Thyroid gland (tissue), 4 donors: ENCODE measurements at regions not wholly inside any gene's neighbourhood (a gene's known extent, or its start where the extent isn't known, plus 50 kb on each side); places are given as distances from the start of the nearest gene placed in this dataset.

ENCODE experiments used
- DNase-seq, 2 donors: peaks; one replicate each; pipeline ENCODE4 v3.0.0-alpha.2; 2019
- H3K27ac ChIP-seq, 3 donors: fragments of 200-600 bp; sonication (generic); 1 replicate in 2 of 3; 2 replicates in 1 of 3; pipeline ENCODE4 v1.5.1; 2016 to 2019; ENCODE audit warnings: mild to moderate bottlenecking in 1 of 3, moderate library complexity in 1 of 3
- H3K27me3 ChIP-seq: fragments of 200-600 bp; sonication (generic); one replicate; pipeline ENCODE4 v1.5.1; 2019
- H3K36me3 ChIP-seq, 2 donors: fragments of 200-600 bp; sonication (generic); one replicate each; pipeline ENCODE4 v1.5.1; 2016 to 2019
- H3K4me1 ChIP-seq, 2 donors: fragments of 200-600 bp; sonication (generic); one replicate each; pipeline ENCODE4 v1.5.1; 2017 to 2019
- H3K4me3 ChIP-seq, 3 donors: fragments of 200-600 bp; sonication (generic); replicated peaks in 1 of 3; 1 replicate in 2 of 3; 2 replicates in 1 of 3; pipeline ENCODE4 v1.5.1; 2016; ENCODE audit warnings: mild to moderate bottlenecking in 1 of 3
- H3K9me3 ChIP-seq: fragments of 200-600 bp; sonication (generic); one replicate; pipeline ENCODE4 v1.5.1; 2017
- POLR2A ChIP-seq, 2 donors: fragments of 450-650 bp; IDR thresholded peaks; one replicate each; pipeline ENCODE4 v1.6.1; 2017; ENCODE audit warnings: antibody characterized with exemption in 2 of 2, mild to moderate bottlenecking in 2 of 2, moderate library complexity in 1 of 2
- WGBS, 2 donors: methylation state at CpG; one replicate each; pipeline ENCODE4 v1.1.5; 2017; 5-methylcytosine and 5-hydroxymethylcytosine counted together
- intact Hi-C: fragments of 100-400 bp; cut with DNase I; formaldehyde crosslinking; loops from one replicate; pipeline ENCODE4 v1.15.1; 2023
- TF ChIP-seq, protein P1 (sequence below), 6 experiments: fragments of 200-600 bp in 3 of 6; fragments of 450-650 bp in 3 of 6; sonication (generic) in 3 of 6; IDR thresholded peaks; one replicate each; pipeline ENCODE4 v1.5.1; 2016 to 2019; ENCODE audit warnings: antibody characterized with exemption in 6 of 6, mild to moderate bottlenecking in 2 of 6, inconsistent platforms in 1 of 6, moderate library complexity in 1 of 6

DNA sequence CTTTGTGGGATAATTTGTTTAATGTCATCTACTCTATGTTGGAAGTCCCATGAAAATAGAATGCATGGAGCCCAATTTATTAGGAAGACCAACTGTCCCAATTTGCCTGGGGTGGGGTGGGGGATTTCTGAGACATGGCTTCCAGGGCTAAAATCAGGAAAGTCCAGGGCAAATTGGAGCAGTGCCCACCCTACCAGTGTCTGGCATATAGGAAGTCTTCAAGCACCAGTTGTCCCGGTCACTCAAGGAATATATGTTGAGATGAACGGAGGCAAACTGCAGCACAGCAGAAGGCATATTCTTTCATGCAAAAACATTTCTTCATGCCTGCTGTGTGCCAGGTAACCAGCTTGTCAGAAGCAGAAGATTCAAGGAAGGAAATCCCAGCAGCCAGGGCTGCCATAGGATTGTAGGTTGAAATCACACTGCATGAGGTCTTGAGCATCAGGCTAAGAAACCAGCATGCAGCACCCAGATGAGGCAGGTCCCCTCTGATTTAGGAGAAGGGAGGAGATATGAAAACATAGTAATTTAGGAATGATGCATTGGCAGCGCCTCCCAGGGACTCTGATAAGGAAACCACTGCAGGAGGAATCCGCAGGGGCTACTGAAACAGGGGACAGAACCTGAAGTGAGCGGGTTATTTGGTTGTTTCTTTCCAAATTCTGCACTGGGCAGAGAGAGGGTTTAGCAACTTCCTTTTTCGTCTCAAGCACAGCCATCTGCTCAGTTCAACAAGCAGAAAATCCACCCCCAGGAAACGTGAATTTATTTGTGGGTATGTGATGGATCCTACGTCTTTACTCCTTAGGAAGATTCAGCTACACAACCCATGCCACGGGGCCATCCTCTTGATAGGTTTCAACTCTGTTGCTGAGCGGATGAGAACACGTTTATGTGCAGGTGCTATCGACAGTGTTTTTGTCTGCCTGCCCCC, 112.6 kb upstream of the CPEB4 start:
- intact Hi-C loops: no loop called here
- H3K4me1 ChIP-seq: no peaks in the 10 kb centered on the region
- H3K27me3 ChIP-seq: no peaks in the 10 kb centered on the region
- H3K4me3 ChIP-seq: no peak overlapping the region
- H3K36me3 ChIP-seq: no peaks in the 10 kb centered on the region
- TF ChIP-seq, protein P1, sequence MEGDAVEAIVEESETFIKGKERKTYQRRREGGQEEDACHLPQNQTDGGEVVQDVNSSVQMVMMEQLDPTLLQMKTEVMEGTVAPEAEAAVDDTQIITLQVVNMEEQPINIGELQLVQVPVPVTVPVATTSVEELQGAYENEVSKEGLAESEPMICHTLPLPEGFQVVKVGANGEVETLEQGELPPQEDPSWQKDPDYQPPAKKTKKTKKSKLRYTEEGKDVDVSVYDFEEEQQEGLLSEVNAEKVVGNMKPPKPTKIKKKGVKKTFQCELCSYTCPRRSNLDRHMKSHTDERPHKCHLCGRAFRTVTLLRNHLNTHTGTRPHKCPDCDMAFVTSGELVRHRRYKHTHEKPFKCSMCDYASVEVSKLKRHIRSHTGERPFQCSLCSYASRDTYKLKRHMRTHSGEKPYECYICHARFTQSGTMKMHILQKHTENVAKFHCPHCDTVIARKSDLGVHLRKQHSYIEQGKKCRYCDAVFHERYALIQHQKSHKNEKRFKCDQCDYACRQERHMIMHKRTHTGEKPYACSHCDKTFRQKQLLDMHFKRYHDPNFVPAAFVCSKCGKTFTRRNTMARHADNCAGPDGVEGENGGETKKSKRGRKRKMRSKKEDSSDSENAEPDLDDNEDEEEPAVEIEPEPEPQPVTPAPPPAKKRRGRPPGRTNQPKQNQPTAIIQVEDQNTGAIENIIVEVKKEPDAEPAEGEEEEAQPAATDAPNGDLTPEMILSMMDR (IDR thresholded peaks at IDR 0.05): no peak
- TF ChIP-seq POLR2A (IDR thresholded peaks at IDR 0.05): no peak
- DNase-seq: no peak
- no peaks in the 10 kb centered on the region for H3K9me3 ChIP-seq
- H3K27ac ChIP-seq: no peak overlapping the region
- WGBS, 2 donors: 91% methylated on average over 12 of the region's 12 CpGs

DNA sequence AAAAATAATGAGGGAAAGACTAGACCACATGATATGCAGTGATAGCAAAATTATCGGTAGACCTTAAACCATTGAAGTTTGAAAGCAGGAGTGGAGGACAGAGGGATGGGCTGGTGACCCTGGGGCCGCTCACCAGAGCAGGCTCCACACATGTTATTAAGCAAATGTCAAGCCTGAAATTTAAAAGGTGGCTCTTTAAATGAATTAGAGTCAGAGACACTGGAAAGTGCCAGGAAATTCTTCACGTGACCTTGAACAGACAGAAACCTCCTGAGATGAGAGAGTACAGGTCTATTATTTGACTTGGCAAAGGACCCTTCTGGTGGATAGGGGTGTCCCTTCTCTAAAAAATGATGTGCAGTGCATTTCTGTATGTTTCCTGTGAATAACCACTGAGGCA, 111.0 kb upstream of the CPEB4 start:
- DNase-seq: no peak
- 74 to 82% methylated on average over 3 of the region's 3 CpGs for WGBS, 2 donors
- H3K27ac ChIP-seq: no peak overlapping the region
- H3K9me3 ChIP-seq: no peaks in the 10 kb centered on the region
- no peak overlapping the region for H3K4me3 ChIP-seq
- intact Hi-C loops: no loop called here
- H3K36me3 ChIP-seq: no peaks in the 10 kb centered on the region
- no peaks in the 10 kb centered on the region for H3K27me3 ChIP-seq
- H3K4me1 ChIP-seq: peaks cover 9 to 15% of the 10 kb centered on the region in 2 donors
- TF ChIP-seq, protein P1 (IDR thresholded peaks at IDR 0.05): no peak
- TF ChIP-seq POLR2A (IDR thresholded peaks at IDR 0.05): no peak

DNA sequence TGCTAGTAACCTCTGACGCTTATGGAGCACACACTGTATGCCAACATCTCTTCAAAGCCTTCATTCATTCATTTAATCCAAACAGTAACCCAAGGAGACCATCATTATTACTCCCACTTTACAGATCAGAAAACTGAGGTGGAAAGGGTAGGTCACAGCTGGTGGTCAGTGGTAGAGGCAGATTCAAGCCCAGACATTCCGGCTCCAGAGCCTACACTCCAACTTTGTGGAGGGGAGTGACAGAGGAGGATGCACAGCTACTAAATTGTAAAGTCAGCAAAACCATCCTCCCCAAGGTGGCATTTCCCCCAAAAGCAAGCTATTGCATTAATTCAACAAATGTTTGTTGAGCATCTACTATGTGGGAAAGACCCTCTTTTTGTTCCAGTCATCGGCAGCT, 110.5 kb upstream of the CPEB4 start:
- H3K9me3 ChIP-seq: no peaks in the 10 kb centered on the region
- TF ChIP-seq POLR2A (IDR thresholded peaks at IDR 0.05): no peak
- TF ChIP-seq, protein P1 (IDR thresholded peaks at IDR 0.05): no peak
- H3K4me3 ChIP-seq: no peak overlapping the region
- H3K27me3 ChIP-seq: no peaks in the 10 kb centered on the region
- peaks cover 14 to 21% of the 10 kb centered on the region in 2 donors for H3K4me1 ChIP-seq
- no peak for DNase-seq
- WGBS, 2 donors: 96 to 97% methylated on average over 3 of the region's 3 CpGs
- no peaks in the 10 kb centered on the region for H3K36me3 ChIP-seq
- no peak overlapping the region for H3K27ac ChIP-seq
- intact Hi-C loops: no loop called here

DNA sequence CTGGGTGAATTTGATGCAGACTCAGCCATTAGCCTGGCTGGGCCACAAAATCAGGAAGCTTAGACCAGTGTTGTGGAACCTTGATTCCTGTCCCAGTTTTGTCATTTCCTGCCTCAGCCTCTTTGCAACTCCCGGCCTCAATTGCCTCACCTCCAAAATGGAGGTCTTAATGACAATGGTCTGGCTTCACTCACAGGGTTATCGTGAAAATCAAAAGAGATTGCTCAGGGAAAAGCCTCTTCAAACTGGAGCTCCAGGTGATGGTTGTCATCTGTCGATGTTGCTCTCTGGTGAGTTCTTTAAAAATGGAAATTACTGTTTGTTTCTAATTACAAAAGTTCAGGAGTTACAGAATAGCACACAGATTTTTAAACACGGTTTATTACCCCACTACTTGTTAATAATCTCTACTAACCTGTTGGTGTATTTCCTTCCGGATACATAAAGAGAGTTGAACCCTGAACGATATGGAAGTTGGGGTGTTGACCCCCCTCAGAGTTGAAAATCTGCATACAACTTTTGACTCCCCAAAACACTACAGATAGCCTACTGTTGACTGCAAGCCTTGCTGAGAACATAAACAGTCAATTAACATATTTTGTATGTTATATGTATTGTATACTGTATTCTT, 109.9 kb upstream of the CPEB4 start:
- no peaks in the 10 kb centered on the region for H3K27me3 ChIP-seq
- H3K4me3 ChIP-seq: no peak overlapping the region
- 80 to 89% methylated on average over 6 of the region's 6 CpGs for WGBS, 2 donors
- peaks cover 17 to 27% of the 10 kb centered on the region in 2 donors for H3K4me1 ChIP-seq
- intact Hi-C loops: no loop called here
- DNase-seq: no peak
- no peaks in the 10 kb centered on the region for H3K9me3 ChIP-seq
- no peak overlapping the region for H3K27ac ChIP-seq
- no peaks in the 10 kb centered on the region for H3K36me3 ChIP-seq
- no peak for TF ChIP-seq POLR2A (IDR thresholded peaks at IDR 0.05)
- TF ChIP-seq, protein P1 (IDR thresholded peaks at IDR 0.05): no peak

DNA sequence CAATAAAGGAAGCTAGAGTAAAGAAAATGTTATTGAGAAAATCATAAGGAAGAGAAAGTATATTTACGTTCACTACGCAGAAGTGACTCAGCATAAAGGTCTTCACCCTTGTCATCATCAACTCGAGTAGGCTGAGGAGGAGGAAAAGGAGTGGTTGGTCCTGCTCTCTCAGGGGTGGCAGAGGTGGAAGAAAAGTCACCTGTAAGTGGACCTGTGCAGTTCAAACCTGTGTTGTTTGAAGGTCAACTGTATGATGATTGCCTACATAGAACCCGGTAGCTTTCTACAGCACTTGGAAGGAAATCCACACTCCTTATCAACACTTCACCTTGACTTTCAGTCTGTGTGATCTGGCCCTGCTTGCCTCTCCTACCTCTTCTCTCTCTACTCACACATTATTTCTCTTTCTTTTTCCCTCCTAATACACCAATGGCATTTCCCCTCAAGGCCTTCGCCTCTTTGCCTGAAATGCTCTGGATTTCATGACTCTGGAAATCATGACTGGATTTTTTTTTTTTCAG, 109.3 kb upstream of the CPEB4 start:
- Histone ChIP-seq H3K9me3 (no peaks in the 10 kb centered on the region), H3K27me3 (no peaks in the 10 kb centered on the region), H3K4me1 (peaks cover 17 to 29% of the 10 kb centered on the region in 2 donors), H3K36me3 (no peaks in the 10 kb centered on the region), H3K27ac (no peak overlapping the region), H3K4me3 (no peak overlapping the region)
- TF ChIP-seq, protein P1 (IDR thresholded peaks at IDR 0.05): no peak
- TF ChIP-seq POLR2A (IDR thresholded peaks at IDR 0.05): no peak
- intact Hi-C loops: no loop called here
- DNase-seq: no peak
- 63 to 71% methylated on average over 5 of the region's 5 CpGs for WGBS, 2 donors
